ENCODE measurements at regions not wholly inside any gene's neighbourhood (a gene's known extent, or its start where the extent isn't known, plus 50 kb on each side); places are given as distances from the start of the nearest gene placed in this dataset.
"Not testable (repeated sequence)": the region's sequence is repeated elsewhere in the genome, so short reads cannot be mapped to it uniquely, and the experiment has no call there.

GRCh38 chr13:22897571-22898314 is 283.0 kb upstream of the SGCG start:
- DNase-seq (ENCODE audit: low read depth) = no peak

DNA sequence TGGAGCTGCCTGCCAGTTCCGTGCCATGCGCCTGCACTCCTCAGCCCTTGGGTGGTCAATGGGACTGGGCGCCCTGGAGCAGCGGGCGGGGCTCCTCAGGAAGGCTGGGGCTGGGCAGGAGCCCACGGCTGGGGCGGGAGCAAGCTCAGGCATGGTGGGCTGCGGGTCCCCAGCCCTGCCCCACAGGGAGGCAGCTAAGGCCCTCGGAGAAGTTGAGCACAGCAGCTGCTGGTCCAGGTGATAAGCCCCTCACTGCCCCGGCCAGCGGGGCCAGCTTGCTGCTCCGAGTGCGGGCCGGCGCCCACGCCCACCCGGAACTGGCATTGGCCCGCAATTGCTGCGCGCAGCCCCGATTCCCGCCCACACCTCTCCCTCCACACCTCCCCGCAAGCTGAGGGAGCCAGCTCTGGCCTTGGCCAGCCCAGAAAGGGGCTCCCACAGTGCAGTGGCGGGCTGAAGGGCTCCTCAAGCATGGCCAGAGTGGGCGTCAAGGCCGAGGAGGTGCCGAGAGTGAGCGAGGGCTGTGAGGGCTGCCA is 280.3 kb upstream of the SGCG start:
- DNase-seq (ENCODE audit: low read depth) = not testable (repeated sequence)

DNA sequence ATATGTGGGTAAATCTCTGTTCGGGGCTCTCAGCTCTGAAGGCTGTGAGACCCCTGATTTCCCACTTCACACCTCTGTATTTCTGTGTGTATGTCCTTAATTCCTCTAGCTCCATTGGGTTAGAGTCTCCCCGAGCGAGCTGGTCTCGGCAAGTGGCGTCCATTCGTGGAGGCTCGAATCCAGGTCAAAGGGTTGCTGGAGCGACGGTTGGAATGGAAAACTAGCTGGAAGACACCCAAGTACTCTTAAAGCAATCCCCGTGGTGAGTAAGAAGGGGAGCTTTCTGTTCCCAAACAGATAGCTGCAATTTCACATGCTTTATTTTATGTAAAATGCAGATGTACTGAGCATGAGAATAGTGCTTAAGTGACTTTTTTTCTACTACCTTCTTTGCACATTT is 277.5 kb upstream of the SGCG start:
- no peak for DNase-seq (ENCODE audit: low read depth)

DNA sequence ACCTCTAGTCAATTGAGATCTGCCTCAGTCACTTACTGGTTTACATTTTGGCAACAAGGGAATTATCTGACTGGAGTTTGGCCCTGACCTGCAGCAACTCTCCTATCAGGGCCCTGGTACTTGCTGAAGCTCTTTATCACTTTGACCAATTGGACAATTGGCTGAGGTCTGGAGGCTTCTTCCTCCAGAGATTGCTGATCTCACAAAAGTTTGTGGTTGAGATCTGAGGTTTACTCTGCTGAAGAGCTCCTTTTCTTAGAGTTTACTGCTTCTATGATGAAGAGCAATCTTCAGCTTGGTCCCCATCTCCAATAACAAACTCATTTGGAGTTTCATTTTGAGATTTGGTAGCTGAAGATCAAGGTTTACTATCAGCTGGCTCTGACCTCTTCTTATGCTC is 276.9 kb upstream of the SGCG start:
- DNase-seq (ENCODE audit: low read depth) = no peak

DNA sequence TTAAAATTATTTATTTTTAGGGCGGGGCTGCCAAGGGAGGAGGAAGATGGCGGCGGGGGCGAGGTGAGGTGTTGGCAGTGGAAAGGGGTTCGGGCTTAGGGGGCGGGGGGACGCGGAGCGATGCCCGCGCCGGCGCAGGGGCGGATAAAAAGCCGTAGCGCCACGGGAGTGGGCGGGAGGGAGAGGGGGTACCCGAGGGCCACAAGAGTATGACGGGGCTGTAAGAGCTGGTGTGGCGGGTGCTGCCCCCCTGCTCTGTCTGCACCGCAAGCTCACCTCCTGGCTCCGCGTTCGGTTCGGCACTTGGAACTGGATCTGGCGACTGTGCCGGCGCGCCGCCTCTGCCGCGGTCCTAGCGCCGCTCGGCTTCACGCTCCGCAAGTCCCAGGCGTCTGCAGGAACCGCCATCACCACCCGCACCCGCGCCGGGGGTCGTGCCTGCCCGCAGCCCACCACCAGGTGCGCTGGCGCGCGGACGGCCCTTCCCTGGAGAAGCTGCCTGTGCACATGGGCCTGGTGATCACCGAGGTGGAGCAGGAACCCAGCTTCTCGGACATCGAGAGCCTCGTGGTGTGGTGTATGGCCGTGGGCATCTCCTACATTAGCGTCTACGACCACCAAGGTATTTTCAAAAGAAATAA is 265.2 kb upstream of the SGCG start:
- DNase-seq (ENCODE audit: low read depth) = peak; percentile 5

DNA sequence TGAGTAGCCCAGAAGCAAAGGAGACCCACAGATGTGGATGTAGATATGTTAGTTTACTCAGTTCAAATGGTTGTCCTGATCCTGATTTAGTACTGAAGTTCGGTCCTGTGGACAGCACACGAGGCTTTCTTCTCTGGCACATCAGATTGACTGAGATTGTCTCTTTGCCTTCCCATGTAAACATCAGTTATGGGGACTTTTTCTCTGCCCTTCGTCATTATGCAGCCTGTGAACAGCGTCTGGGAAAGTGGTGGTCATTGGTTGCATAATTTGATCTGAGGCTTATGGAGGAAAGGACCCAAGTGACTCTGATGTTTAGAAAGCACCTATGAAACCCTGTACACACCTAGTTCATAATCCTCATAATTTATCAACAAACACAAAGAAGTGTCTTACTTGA is 264.5 kb upstream of the SGCG start:
- DNase-seq (ENCODE audit: low read depth) = not testable (repeated sequence)

DNA sequence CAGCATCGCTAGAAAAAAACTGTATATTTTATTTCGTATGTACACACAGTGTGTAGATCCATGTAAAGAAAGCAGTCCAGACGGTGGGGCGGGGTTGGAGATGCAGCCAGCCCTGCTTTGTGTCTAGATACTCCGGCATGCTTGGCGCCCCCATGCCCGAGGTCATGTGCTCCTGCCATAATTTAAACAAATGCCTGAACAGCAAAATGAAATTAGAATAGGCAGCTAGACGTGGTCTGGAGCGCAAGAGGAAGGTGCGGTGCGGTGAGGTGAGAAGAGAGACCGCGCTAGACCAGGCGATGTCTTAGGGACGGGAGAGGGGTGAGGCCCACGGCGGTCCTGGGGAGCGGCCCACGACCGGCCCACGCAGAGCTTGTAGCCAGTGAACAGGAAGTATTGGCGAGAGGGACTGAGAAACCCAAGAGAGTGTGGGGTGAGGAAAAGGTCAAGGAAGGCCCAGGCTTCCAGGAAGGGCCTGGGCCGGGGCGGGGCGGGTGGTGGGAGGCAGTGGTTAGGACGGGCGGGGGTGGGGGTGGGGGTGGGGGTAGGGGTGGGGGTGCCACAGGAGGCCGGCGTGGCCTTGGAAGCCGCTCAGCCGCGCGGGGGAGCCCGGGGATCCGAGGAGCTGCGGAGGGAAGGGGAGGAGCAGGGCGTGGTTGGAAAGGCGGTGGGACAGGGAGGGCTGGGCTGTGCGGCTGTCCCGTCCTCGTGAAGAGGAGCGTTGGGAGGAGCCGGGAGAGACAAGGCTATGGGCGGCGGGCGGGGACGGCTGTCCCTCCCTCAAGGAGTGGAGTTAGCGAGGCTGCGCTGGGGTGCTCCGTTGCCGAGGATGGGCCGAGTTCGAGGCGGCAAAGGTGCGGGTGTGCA is 254.7 kb upstream of the SGCG start:
- DNase-seq (ENCODE audit: low read depth) = no peak

GRCh38 chr13:22926748-22927400 is 253.9 kb upstream of the SGCG start:
- no peak for DNase-seq (ENCODE audit: low read depth)

DNA sequence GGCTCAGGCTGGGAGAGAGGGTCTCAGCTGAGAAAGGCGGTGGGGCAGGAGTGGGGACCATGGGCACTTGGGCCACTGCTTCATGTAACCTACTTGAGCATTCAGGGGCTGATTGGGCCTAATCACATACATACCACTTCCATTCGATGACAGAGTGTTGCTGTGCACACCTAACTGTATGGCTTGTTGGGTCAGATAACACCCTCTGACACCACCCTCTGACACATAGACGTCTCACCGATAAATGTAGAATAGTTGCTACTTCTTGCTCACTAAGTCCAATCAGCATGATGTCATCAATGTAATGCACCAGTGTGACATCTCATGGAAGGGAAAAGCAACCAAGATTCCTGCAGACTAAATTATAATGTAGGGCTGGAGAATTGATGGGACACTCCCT is 252.9 kb upstream of the SGCG start:
- DNase-seq (ENCODE audit: low read depth) = not testable (repeated sequence)

GRCh38 chr13:22929381-22930126 is 251.2 kb upstream of the SGCG start:
- no peak for DNase-seq (ENCODE audit: low read depth)

DNA sequence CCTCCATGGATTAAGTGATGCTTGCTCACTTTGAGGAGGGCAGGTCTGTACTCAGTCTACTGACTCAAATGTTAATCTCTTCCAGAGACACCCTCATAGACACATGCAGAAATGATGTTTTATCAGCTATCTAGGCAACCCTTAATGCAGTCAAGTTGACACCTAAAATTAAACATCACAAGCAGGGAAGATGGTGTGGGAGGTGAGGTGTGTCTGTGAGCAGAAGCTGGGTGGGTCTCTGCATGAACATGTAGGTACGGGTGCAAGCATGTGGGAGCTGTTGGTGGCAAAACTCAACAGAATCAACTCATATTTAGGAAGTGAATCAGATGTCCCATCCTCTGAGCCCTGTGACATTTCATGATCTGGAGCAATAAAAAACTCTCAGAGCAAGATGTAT is 249.2 kb upstream of the SGCG start:
- no peak for DNase-seq (ENCODE audit: low read depth)

DNA sequence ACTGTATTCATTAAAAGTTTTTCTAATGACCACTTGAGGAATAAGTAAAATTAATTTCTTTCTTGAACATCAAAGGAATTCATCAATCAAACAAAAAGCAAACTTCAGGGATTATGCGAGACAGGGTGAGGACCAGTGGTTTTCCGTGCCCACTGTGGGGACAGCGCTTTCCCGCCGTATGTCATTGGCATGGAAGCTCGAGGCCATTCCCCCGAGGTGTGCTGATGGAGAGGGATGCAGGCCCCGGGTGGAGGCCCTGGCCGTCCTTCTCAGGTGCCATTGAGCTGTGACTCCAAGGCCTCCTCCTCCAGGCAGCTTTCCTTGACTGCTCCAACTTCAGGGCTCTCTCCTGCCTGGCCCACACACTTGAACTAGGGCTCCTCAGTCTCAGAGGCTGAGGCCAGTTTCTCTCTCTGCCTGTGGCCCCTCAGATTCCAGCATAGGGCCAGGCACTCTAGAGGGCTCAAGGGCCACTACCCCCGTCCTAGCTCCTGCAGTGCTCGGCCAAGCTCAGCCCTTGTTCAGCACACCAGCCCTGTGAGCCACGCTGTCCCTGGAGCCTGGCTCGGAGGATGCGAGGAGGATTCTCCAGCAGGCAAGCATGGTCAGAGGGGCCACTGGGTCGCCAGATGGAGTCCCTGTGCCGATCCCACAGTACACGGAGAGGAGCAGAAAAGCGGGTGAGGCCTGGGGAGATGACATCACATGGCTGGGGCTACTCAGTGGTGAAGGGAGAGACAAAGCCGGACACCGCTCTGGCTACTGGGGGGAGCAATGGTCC is 248.0 kb upstream of the SGCG start:
- not testable (repeated sequence) for DNase-seq (ENCODE audit: low read depth)

GRCh38 chr13:22933571-22934181 is 247.1 kb upstream of the SGCG start:
- no peak for DNase-seq (ENCODE audit: low read depth)

DNA sequence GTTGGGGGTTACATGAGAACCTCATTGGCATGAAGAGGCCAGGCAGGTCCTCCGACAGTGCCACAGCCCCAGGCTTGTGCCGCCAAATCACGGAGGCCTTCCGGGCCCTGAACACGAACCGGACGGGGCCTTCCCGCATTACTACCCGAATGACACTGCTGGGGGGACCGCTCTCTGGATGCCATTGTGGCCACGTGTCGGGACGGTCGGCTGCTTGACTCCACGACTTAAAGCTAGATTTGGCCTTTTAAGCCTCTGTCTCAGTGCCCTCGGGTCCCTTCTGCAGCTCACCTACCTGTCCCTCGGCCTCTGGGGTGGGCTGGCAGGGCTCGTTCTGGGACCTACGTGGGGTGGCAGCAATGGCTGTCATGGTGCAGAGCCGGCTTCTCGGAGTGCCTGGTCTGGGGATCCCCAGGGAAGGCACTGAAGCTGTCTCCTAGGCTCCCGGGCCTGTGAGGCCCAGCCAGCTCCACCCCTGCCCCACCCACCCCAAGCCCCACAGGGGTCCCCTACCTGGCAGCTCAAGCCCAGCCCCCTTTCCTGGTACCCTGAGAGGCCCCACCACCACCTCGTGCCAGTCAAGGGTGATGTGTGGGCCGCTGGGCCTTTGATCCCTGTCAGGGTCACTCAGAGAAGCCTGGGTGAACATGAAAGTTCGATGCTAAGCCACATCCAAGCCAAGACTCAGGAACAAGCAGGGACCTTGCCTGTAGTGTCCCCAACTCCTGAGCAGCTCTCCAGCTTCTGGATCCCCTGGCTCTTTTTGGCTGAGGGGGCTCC is 245.8 kb upstream of the SGCG start:
- no peak for DNase-seq (ENCODE audit: low read depth)

DNA sequence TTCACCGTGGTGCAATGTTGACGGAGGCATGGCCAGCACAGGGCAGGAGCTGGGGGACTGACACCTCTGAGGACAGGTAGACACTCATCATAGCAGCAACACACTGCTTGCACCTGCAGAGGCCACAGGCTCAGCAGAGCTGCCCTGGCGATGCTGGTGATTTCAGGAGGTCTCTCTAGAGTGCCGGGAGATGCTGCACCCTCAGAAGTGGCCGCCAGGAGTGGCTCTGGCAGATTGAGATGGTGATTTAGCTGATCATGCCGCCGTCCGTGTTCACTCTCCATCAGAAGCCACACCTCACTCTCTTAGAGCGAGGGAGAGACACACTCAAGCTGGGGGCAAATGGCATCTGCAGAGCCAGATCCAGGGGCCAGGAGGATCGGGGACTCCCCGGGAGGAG is 244.6 kb upstream of the SGCG start:
- DNase-seq (ENCODE audit: low read depth) = no peak

- DNase-seq (ENCODE audit: low read depth) = no peak
Measured at GRCh38 chr13:22937241-22937640, 243.5 kb upstream of the SGCG start.

- no peak for DNase-seq (ENCODE audit: low read depth)
Measured at GRCh38 chr13:22937953-22938352, 242.8 kb upstream of the SGCG start.

DNA sequence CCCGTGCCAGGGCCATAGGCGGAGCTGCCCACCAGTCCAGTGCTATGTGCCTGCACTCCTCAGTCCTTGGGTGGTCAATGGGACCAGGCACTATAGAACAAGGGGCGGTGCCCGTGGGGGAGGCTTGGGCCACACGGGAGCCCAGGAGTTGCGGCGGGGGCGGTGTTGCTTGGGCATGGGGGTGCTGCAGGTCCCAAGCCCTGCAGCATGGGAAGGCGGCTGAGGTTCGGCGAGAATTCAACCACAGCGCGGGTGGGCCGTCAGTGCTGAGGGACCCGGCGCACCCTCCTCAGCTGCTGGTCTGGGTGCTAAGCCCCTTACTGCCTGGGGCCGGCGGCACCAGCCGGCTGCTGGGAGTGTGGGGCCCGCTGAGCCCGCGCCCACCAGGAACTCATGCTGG is 242.2 kb upstream of the SGCG start:
- no peak for DNase-seq (ENCODE audit: low read depth)

GRCh38 chr13:22939157-22939556 is 241.6 kb upstream of the SGCG start:
- no peak for DNase-seq (ENCODE audit: low read depth)
